NCI-H345 treated with DMSO at 0.1 percent for 48 hours (cell line): ENCODE measurements at regions not wholly inside any gene's neighbourhood (a gene's known extent, or its start where the extent isn't known, plus 50 kb on each side); places are given as distances from the start of the nearest gene placed in this dataset.

Source experiments
- DNase-seq: peaks from one replicate; lab custom pipeline; 2025; ENCODE audit not compliant: unreplicated experiment; lab: John Stamatoyannopoulos, UW

- DNase-seq, result no peak
These were observed 536.6 kb downstream of the PPARGC1A start for GRCh38 chr4:23353200-23353599.

- no peak for DNase-seq
These were observed 540.9 kb downstream of the PPARGC1A start for GRCh38 chr4:23348789-23349498.

GRCh38 chr4:23337292-23337691 is 552.6 kb downstream of the PPARGC1A start:
- no peak for DNase-seq

- peak; percentile 20 for DNase-seq
These were observed 555.6 kb downstream of the PPARGC1A start for GRCh38 chr4:23333946-23334878.

- DNase-seq, result no peak
These were observed 556.3 kb downstream of the PPARGC1A start for GRCh38 chr4:23333556-23333945.

- no peak for DNase-seq
These were observed 557.5 kb downstream of the PPARGC1A start for GRCh38 chr4:23332313-23332712.

GRCh38 chr4:23327120-23327519 is 562.7 kb downstream of the PPARGC1A start:
- no peak for DNase-seq

- DNase-seq, result no peak
These were observed 565.7 kb downstream of the PPARGC1A start for GRCh38 chr4:23324021-23324690.

GRCh38 chr4:23323436-23323835 is 566.4 kb downstream of the PPARGC1A start:
- no peak for DNase-seq

- no peak for DNase-seq
These were observed 567.1 kb downstream of the PPARGC1A start for GRCh38 chr4:23322732-23323131.

- DNase-seq, result no peak
These were observed 568.8 kb downstream of the PPARGC1A start for GRCh38 chr4:23320931-23321587.

GRCh38 chr4:23312686-23313085 is 577.2 kb downstream of the PPARGC1A start:
- no peak for DNase-seq

GRCh38 chr4:23311983-23312382 is 577.9 kb downstream of the PPARGC1A start:
- DNase-seq, result no peak

GRCh38 chr4:23305026-23305425 is 584.8 kb downstream of the PPARGC1A start:
- no peak for DNase-seq

- DNase-seq, result no peak
These were observed 591.5 kb downstream of the PPARGC1A start for GRCh38 chr4:23298371-23298770.

- DNase-seq, result no peak
These were observed 592.5 kb downstream of the PPARGC1A start for GRCh38 chr4:23297327-23297726.

GRCh38 chr4:23291139-23291538 is 598.4 kb downstream of the GBA3 start:
- no peak for DNase-seq

GRCh38 chr4:23290656-23291055 is 597.9 kb downstream of the GBA3 start:
- no peak for DNase-seq

GRCh38 chr4:23279377-23279986 is 586.7 kb downstream of the GBA3 start:
- DNase-seq, result no peak

- DNase-seq, result no peak
These were observed 586.1 kb downstream of the GBA3 start for GRCh38 chr4:23278845-23279244.

GRCh38 chr4:23276076-23276475 is 583.3 kb downstream of the GBA3 start:
- DNase-seq, result no peak
